NOMO-1 (cell line): ENCODE measurements at regions not wholly inside any gene's neighbourhood (a gene's known extent, or its start where the extent isn't known, plus 50 kb on each side); places are given as distances from the start of the nearest gene placed in this dataset.

Experiments used
- DNase-seq, 2 experiments: peaks; one replicate each; lab custom pipeline; 2025; ENCODE audit not compliant: unreplicated experiment in 2 of 2; lab: John Stamatoyannopoulos, UW

- DNase-seq = peak; percentile 61 to 76
These were observed 197.0 kb downstream of the DAD1 start for GRCh38 chr14:22391908-22392565.

DNA sequence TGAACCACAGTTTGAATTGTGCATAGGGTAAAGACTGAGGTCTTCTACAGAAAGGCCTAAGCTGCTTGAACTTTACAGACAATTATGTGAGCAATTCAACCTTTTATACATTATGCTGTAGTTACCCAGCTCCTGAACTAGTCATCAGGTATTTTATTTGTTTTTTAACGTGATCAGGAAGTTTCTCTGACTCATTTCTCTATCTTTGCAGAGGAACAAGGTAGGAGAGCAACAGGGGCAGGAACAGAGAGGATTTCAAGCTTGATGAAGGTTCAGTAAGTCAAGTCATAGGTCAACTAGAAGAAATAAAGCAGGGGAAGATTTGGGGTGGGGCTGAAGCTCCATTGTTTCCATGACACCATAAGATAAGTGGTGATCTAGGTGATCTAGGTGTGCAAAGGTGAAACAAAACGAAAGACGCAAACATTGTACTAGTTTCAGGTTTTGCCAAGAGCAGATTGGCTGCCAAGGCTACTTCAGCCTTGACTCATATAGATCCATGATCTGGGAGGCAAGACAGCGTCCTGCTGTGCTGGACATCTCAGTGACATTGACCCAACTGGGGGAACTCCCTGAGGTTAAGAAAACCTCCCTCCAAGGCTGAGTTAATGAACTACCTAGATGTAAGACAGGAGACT is 198.1 kb downstream of the DAD1 start:
- no peak for DNase-seq

- DNase-seq = no peak
These were observed 198.8 kb downstream of the DAD1 start for GRCh38 chr14:22390195-22390594.

DNA sequence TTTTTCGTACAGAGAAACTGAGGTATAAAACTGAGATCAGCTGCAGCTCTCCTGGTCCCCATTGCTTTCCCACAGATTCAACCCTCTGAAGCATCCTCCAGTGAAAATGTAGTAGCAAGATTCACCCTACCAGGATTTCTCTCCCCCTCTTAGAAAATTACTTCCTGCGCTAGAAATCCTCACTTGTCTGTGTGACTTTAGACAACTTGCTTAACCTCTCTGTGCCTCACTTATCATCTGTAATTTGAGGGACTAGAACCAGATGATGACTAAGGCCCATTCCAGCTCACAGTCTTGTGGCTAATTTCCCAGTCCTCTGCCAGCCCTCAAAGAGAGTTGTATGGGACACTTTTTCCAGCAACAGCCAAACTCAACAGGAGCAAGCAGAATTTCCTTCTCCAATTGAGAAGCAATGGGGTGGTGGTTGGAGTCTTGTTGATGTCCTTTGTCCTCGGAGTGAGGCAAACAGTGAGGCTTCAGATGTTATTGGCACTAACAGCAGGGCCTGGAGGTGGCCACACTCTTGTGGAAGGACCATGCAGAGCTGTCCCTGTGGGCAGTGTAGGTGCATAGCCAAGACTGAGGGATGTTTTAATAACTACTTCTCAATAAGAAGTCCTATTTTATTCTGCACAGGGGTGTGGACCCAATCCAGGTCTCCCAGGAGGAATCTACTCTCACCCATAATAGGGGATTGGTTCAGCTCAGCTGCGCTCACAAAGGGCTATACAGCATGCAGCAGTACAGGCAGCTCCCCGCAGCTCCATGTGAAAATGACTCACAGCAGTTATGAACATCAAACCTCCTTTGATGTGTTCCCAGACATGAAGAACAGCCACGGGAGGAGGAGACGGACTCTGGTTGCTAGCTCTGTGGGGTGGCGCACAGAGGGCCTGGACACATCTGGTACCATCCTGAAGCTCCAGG is 200.1 kb downstream of the DAD1 start:
- no peak for DNase-seq

DNA sequence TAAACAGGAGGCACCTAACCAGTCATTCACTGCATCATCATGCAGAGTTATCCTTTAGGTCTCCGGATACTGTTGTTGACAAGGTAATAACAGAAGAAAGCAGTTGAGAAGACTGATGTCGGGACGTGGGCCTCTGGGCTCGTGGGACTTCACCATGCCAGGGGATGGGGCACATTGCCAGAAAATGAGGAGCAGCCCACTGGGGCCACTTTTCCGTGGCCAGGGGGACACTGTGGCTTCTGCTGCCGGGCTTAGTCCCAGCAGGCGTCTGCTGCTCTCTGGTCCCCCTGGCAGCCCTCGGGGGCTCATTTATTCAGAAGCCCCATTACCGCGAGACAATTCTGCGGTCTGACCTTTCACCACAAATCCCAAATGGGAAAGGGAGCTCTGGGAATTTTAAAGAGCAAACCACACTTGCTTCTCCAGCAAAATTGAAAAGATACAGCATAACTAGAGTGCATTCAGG is 201.2 kb downstream of the DAD1 start:
- DNase-seq = no peak

GRCh38 chr14:22386924-22387775 is 201.9 kb downstream of the DAD1 start:
- DNase-seq = peak; percentile 60 to 70

DNA sequence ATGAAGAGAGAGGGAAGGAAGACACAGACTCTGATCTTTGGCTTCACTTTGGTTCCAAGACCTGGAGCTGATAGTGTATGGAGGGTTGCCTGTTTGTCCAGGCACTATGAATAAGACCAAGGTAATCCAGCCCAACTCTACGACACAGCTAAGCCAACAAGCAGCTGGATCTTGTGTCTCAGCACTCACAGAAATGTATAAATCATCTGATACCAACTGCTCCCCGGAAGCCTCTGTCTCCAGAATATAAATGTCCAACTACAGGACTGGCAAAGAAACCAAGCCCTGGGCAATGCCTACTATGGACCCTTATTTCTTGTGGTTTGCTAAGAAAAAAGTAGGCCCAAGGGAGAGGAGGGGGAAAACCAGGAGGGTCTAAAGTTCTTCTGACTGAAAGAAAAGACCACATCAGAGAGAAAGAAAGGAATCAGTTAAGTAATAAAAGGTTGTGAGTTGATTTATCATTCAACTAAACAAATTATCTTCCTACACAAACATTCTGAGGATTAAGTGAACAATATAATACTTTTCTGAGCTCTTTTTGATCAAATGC is 204.0 kb downstream of the DAD1 start:
- no peak for DNase-seq

DNA sequence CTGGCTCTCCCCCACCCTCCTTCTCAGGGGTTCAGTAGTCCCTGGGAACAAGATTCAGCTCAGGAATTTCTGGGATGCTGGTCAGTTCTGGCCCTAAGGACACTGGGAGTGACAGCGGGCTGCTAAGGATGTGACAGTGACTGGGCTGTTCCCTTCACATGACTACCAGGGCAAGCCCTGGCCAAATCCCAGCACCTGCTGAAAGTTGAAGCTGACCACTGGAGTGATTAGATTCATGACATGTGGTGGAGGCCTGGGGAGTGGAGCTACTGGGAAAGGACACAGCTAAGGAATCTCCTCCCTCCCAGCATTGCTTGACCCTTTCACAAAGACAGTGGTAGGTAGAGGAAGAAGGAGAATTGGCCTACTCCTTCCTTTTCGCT is 204.9 kb downstream of the DAD1 start:
- no peak for DNase-seq

DNA sequence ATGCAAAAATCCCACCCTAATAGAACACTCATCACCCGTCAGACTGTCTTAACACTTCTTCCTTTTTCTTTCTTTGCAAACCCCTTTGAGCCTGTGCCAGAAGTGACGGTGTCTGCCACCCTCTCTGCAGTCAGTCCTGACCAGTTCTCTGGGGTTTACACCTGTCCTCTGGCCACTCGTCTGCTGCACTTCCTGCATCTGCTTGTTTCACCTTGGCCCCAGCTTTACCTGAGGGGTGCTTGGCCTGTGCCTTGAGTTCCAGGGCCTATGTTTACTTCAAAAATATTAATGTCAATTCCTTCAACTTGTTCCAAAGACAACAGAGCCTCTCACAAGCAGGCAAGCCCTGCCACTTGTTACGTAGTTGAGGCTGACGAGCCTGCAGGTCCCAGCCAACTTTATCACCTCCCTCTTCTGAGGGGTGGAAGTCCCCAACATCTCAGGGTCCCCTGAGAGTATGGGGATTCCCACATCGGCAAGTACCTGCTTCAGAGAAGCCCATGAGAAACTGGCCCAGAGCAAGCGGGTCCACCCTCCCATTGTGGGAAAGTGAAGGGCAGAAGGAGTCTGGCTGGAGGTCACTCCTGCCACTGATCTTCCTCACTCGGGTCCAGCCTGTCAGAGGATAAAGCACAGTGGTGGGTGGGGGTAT is 205.4 kb downstream of the DAD1 start:
- DNase-seq = no peak

DNA sequence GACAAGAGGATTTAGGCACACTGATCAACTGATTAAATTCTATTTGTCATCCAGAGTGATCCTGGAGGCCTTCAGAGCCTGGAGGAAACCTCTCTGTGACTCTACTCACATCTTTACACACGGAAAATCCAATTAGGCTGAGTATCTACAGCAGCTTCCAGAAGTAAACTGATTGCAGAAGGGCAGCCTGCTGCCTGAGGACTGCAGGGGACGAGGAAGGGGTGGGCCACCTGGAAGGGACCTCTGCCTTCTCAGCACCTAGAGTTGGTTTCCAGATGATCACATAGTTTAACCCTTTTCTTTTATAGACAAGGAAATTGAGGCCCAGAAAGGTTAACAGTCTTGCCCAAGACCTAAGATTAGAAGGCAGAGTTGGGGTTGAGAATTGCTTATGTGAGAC is 206.1 kb downstream of the DAD1 start:
- DNase-seq = no peak

DNA sequence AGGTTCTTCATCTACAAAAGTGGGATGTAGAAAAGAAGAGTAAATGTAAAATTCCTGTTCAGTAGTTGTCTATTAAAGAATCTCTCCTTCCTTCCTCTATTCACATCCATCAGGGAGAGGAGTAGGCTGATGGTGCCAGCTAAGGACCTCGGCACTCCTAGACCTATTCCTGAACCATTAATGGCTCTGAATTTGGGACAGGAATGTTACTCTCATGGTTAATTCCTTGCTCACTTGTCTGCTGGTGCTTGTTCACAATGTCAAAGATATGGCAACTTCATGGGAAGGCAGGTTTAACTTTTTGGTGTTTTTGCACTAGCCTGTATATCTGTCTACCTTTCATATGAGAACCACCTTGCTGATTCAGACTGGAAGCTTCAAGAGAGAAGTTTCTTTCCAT is 206.6 kb downstream of the DAD1 start:
- no peak for DNase-seq

DNA sequence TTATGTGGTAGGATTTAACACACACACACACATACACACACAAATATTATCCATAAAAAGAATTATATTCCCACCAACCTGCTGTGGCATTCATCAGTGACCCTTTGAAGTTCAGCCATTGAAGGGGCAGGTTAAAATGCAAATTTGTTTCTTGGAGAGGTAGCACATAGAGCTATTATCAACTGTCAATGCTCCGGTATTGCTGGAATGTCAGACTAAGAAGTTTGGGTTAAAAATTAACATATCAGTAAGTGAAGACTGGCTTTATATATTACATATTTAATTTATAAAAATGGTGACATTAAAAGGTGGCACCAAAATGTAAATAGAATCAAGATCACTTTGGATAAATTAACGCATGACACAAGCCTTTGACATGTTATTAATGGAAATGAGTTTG is 207.3 kb downstream of the DAD1 start:
- DNase-seq = no peak

DNA sequence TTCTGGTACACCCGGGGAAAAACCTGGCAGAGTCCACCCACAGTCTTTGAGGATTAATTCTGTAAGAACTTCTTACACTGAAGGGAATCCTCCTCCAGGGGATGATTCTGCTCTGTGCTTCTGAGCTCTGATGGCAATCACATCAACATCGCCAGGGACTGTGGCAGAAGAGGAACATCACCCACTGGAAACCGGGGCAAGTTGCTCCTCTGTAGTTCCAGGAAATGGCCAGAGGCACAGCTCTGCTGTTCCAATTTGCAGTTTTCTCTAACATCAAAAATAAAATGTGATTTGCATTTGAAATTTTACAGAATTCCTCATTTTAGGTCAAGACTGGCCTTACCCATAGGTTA is 207.6 kb downstream of the DAD1 start:
- peak in 1 of 2 experiments; percentile 23 for DNase-seq

DNA sequence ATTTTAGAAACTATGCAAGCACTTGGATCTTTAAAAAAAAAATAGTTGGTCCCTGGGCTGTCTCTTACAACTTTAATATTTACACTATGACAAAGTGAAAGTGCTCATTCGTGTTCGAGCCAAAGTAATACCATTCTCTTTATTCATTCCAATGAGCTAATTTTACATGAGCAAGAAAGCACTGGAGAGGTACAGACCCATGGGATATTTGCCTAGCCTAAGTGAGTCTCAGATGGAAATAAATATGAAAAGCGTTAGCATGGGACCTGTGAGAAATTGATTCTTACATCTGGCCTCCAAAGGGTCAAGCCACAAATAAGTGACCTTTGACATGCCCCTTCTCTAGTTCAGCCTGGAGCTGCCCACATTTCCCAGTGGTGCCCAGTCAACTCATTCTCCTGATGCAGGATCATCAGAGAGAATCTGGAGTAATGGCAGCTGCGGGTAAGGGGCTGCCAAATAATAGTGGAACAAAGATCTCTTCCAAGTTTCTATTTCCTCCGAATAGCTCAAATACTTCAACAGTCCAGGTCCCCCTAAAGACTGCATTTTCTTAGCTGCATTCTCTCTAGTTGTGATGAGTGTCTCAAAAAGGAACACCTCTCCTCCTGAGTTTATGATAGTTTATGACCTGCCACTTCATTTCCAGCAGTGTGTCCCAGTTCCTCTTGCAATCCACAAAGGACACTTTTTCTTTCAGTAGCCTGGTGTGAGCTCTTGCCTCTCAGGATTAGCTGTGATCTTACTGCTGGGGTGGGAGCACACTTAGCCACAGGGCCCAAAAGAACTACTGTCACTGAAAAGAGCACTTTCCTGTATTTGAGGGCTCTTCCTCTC is 208.2 kb downstream of the DAD1 start:
- DNase-seq = no peak

DNA sequence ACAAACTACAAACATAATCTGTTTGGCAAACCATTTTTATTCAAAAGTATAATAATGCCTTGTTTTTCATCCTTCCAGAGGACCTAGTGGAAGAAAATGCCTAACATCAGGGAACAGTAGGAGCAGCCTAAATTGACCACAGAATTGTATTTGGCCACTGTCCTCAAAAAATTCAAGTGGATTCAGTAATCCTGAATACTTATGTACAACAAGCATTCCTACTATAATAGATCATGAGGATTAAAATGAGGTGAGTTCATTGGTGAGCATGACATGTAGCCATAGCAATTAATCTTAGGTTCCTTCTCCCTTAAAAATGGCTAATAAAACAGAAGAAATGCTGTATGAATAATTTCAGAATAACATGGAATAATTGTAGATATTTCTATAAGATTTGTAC is 209.3 kb downstream of the DAD1 start:
- DNase-seq = no peak

DNA sequence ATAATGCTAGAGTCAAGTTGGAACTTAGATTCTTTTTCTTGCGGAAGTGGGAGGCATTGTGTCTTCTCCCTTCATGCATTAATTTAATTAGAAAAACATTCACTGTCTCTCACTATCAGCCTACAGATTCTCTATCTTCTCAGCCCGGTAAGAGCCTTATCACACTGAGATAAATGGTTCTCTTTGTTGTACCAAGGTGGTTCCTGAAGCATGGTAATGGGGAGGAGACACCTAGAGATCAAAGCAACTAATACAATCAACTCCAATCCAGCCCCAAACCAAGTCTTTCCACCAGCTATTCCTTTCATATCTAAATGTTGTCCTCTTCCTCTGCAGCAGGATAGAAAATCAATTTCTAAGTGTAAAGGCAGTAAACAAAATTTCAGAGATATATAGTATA is 210.8 kb downstream of the DAD1 start:
- no peak for DNase-seq

- peak; percentile 19 to 67 for DNase-seq
These were observed 213.6 kb downstream of the DAD1 start for GRCh38 chr14:22375321-22375930.

GRCh38 chr14:22370084-22370847 is 218.8 kb downstream of the DAD1 start:
- no peak for DNase-seq
